Hepatocyte (in vitro differentiated cells): ENCODE measurements at regions not wholly inside any gene's neighbourhood (a gene's known extent, or its start where the extent isn't known, plus 50 kb on each side); places are given as distances from the start of the nearest gene placed in this dataset.
"Not testable (repeated sequence)": the region's sequence is repeated elsewhere in the genome, so short reads cannot be mapped to it uniquely, and the experiment has no call there.

ENCODE experiments used
- EZH2 ChIP-seq: fragments of 200-600 bp; sonication (generic); IDR thresholded peaks from 2 replicates; pipeline ENCODE4 v1.6.1; 2016; ENCODE audit warnings: antibody characterized with exemption, mild to moderate bottlenecking, borderline replicate concordance
- TF ChIP-seq, protein P1 (sequence below): fragments of 200-600 bp; sonication (generic); IDR thresholded peaks from 2 replicates; pipeline ENCODE4 v1.5.1; 2016; ENCODE audit warnings: antibody characterized with exemption, mild to moderate bottlenecking; ENCODE audit not compliant: poor library complexity

DNA sequence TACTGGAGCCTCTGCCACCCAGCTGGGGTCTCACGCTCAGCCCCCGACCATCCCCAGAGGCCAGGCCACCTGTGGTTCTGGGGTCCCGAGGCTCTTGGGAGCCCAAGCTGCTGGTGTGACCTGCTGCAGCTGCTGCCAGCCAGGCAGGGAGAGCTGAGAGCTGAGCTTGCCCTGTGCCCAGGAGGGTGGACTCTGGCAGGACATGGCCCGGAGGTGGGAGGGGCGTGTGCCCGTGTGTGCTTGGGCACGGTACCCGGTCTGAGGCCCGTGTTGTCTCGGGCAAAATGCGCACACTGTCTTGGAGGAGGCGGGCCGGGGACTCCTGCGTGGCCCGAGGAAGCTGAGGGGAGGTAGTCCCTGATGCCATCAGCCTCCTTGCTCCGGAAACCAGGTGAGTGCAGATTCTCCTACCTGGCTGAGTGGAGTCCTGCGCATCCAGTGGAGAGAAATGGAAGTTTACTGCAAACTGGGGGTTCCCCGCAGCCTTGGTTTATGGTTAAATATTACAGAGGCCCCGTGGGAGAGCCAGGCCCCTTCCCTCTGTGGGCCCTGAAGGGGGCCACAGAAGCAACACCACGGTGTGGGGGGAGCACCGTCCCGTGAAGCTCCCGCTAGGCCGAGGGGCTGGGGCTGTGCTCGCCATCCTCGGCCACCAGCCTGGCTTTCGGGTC lies 4380.8 kb upstream of the TPTE start:
- not testable (repeated sequence) for TF ChIP-seq EZH2
- TF ChIP-seq, protein P1, sequence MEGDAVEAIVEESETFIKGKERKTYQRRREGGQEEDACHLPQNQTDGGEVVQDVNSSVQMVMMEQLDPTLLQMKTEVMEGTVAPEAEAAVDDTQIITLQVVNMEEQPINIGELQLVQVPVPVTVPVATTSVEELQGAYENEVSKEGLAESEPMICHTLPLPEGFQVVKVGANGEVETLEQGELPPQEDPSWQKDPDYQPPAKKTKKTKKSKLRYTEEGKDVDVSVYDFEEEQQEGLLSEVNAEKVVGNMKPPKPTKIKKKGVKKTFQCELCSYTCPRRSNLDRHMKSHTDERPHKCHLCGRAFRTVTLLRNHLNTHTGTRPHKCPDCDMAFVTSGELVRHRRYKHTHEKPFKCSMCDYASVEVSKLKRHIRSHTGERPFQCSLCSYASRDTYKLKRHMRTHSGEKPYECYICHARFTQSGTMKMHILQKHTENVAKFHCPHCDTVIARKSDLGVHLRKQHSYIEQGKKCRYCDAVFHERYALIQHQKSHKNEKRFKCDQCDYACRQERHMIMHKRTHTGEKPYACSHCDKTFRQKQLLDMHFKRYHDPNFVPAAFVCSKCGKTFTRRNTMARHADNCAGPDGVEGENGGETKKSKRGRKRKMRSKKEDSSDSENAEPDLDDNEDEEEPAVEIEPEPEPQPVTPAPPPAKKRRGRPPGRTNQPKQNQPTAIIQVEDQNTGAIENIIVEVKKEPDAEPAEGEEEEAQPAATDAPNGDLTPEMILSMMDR, result not testable (repeated sequence)
